ENCODE measurements at regions not wholly inside any gene's neighbourhood (a gene's known extent, or its start where the extent isn't known, plus 50 kb on each side); places are given as distances from the start of the nearest gene placed in this dataset.
A peak's percentile ranks its signal among the peaks of the same experiment; 100 is the strongest.

DNA sequence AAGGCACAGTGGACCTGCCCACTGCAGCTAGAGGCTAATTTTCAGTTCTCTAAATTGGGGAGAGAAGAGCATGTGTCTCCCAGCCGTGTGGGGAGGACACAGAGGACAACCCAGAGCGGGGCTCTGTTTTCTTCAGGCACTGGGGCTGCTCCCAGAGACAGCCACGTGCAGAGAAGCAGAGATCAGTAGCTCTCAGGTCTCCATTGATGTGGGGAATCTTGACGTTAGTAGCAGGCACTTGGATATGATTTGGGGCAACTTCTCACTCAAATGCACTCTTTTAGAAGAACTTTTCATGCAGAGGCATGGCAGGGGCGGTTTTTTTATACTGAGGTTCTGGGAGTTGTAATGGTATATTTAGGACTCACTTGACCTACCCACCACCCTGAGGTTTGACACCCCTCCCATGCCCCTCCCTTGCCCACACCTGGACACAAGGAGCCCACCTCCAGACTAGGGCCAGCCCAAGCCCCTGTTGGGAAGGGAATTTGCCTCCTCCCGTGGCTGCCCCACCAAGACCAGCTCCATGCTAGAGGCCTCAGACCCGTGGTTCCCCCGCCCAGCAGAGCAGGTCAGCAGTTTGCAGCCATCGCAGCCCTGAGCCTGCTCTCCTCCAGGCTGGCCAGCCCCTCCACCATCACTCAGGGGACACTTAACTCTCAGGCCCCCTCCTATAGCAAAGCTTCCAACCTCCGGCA, 94.2 kb upstream of the RTL6 start:
- no peak overlapping the region for H3K4me2 ChIP-seq (ENCODE audit: low read depth, low read length)
- H2AK5ac ChIP-seq (ENCODE audit: low read depth, low read length), result no peak overlapping the region
- dilution Hi-C loops (cut with HindIII; ENCODE audit: low sequenced_read_pairs, unreplicated experiment), result no loop called here
- H3K79me1 ChIP-seq (ENCODE audit: low read depth in 1 of 2, low read length in 2 of 2), result no peaks in the 10 kb centered on the region
- BruUV-seq (replicated peaks), result no TSS peak
- peak overlapping the region; percentile 6 for H2AFZ ChIP-seq (replicated peaks; ENCODE audit: low read length, poor library complexity)
- H2BK120ac ChIP-seq (ENCODE audit: low read depth, low read length), result no peak overlapping the region
- no peak overlapping the region for H3K23ac ChIP-seq (ENCODE audit: low read depth, low read length)
- no peak overlapping the region for H4K5ac ChIP-seq (ENCODE audit: low read depth, low read length)
- in situ Hi-C loops (cut with MboI; ENCODE audit: low sequenced_read_pairs), result no loop called here
- H3K9me1 ChIP-seq (ENCODE audit: insufficient read depth, low read length), result no peaks in the 10 kb centered on the region
- WGBS, 2 experiments (ENCODE audit: extremely low coverage in 2 of 2, insufficient read length in 1 of 2), result 83% methylated on average over 1 of the region's 10 CpGs; no CpG with 5 or more reads in 1 of the 2 experiments
- no peak overlapping the region for H3K56ac ChIP-seq (ENCODE audit: extremely low read depth, insufficient read depth, low read length)
- intact Hi-C loops (cut with micrococcal nuclease), result no loop called here
- H4K20me1 ChIP-seq (ENCODE audit: insufficient read depth, low read length), result no peaks in the 10 kb centered on the region
- DNase-seq (no peak), ATAC-seq (ENCODE audit: low read depth) (no peak)
- no peaks in the 10 kb centered on the region for H3K36me3 ChIP-seq (ENCODE audit: control insufficient read depth, insufficient read depth, low read length)
- no peak overlapping the region for H2BK5ac ChIP-seq (ENCODE audit: low read depth, low read length, poor library complexity, severe bottlenecking)
- no peak overlapping the region for H3K27ac ChIP-seq (ENCODE audit: insufficient read depth, low read length)
- H3K9ac ChIP-seq (ENCODE audit: low read depth, low read length), result no peak overlapping the region
- H3K4ac ChIP-seq (ENCODE audit: low read depth, low read length), result no peak overlapping the region
- H4K91ac ChIP-seq (ENCODE audit: insufficient read depth, low read depth, low read length), result no peak overlapping the region
- H2BK15ac ChIP-seq (ENCODE audit: low read depth, low read length), result no peak overlapping the region
- no peak overlapping the region for H4K8ac ChIP-seq (ENCODE audit: low read depth in 2 of 2, low read length in 2 of 2)
- peaks cover 9% of the 10 kb centered on the region for H3K27me3 ChIP-seq (ENCODE audit: control insufficient read depth, insufficient read depth, low read length)
- H3K4me3 ChIP-seq (ENCODE audit: insufficient read depth, low read depth, low read length), result no peak overlapping the region
- CTCF ChIA-PET, result no interaction called here
- peak overlapping the region; percentile 16 for H2AK9ac ChIP-seq (replicated peaks; ENCODE audit: low read depth, low read length, poor library complexity)
- no peak overlapping the region for H2BK20ac ChIP-seq (ENCODE audit: low read depth, low read length)
- peaks cover 6% of the 10 kb centered on the region; the same call in 1 of the 2 replicates for H3K9me3 ChIP-seq (ENCODE audit: control insufficient read depth, insufficient read depth, low read length)
- H3K4me1 ChIP-seq (ENCODE audit: control insufficient read depth, insufficient read depth, low read length), result no peaks in the 10 kb centered on the region; the same call in 1 of the 2 replicates
- TF ChIP-seq MAFK (IDR thresholded peaks at IDR 0.05; ENCODE audit: low read depth, low read length) (no peak), RAD21 (IDR thresholded peaks at IDR 0.05; ENCODE audit: low read length) (no peak), CHD1 (IDR thresholded peaks at IDR 0.05; ENCODE audit: low read depth, low read length) (no peak), SMC3 (IDR thresholded peaks at IDR 0.05; ENCODE audit: low read depth, low read length) (no peak), POLR2A (IDR thresholded peaks at IDR 0.05; ENCODE audit: low read depth, low read length) (no peak), NFE2L2 (IDR thresholded peaks at IDR 0.05; ENCODE audit: low read depth, low read length) (no peak), BHLHE40 (IDR thresholded peaks at IDR 0.05; ENCODE audit: low read depth, low read length) (no peak), MAZ (IDR thresholded peaks at IDR 0.05; ENCODE audit: borderline replicate concordance, low read depth, low read length) (no peak), CEBPB (IDR thresholded peaks at IDR 0.05; ENCODE audit: low read depth, low read length) (no peak), MXI1 (IDR thresholded peaks at IDR 0.05; ENCODE audit: borderline replicate concordance, low read depth, low read length) (no peak), RFX5 (IDR thresholded peaks at IDR 0.05; ENCODE audit: low read depth, low read length) (no peak)
- TF ChIP-seq, protein P1, sequence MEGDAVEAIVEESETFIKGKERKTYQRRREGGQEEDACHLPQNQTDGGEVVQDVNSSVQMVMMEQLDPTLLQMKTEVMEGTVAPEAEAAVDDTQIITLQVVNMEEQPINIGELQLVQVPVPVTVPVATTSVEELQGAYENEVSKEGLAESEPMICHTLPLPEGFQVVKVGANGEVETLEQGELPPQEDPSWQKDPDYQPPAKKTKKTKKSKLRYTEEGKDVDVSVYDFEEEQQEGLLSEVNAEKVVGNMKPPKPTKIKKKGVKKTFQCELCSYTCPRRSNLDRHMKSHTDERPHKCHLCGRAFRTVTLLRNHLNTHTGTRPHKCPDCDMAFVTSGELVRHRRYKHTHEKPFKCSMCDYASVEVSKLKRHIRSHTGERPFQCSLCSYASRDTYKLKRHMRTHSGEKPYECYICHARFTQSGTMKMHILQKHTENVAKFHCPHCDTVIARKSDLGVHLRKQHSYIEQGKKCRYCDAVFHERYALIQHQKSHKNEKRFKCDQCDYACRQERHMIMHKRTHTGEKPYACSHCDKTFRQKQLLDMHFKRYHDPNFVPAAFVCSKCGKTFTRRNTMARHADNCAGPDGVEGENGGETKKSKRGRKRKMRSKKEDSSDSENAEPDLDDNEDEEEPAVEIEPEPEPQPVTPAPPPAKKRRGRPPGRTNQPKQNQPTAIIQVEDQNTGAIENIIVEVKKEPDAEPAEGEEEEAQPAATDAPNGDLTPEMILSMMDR (conservative IDR thresholded peaks at IDR 0.05; ENCODE audit: low read depth, low read length), result no peak
- TF ChIP-seq, protein P2, sequence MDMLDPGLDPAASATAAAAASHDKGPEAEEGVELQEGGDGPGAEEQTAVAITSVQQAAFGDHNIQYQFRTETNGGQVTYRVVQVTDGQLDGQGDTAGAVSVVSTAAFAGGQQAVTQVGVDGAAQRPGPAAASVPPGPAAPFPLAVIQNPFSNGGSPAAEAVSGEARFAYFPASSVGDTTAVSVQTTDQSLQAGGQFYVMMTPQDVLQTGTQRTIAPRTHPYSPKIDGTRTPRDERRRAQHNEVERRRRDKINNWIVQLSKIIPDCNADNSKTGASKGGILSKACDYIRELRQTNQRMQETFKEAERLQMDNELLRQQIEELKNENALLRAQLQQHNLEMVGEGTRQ (IDR thresholded peaks at IDR 0.05; ENCODE audit: low read depth, low read length), result no peak
- TF ChIP-seq, protein P3, sequence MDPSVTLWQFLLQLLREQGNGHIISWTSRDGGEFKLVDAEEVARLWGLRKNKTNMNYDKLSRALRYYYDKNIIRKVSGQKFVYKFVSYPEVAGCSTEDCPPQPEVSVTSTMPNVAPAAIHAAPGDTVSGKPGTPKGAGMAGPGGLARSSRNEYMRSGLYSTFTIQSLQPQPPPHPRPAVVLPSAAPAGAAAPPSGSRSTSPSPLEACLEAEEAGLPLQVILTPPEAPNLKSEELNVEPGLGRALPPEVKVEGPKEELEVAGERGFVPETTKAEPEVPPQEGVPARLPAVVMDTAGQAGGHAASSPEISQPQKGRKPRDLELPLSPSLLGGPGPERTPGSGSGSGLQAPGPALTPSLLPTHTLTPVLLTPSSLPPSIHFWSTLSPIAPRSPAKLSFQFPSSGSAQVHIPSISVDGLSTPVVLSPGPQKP (IDR thresholded peaks at IDR 0.05; ENCODE audit: borderline replicate concordance, low read depth, low read length), result no peak
- H3K14ac ChIP-seq (replicated peaks; ENCODE audit: low read depth, low read length), result no peak overlapping the region
- POLR2A ChIA-PET (ENCODE audit: unreplicated experiment), result no interaction called here
- H3K18ac ChIP-seq (ENCODE audit: low read depth, low read length), result no peak overlapping the region
